IMR-90 (cell line): ENCODE measurements at regions not wholly inside any gene's neighbourhood (a gene's known extent, or its start where the extent isn't known, plus 50 kb on each side); places are given as distances from the start of the nearest gene placed in this dataset.

Experiments used
- ATAC-seq: fragments of 200-7000 bp; cut with Tn5 transposase; 2 replicates; pipeline ENCODE4 v1.9.1; 2020; ENCODE audit warnings: low read depth, mild to moderate bottlenecking, moderate library complexity
- BruUV-seq: library from RNA; stranded (reverse); fragments of 400-500 nt; replicated peaks from 2 replicates; lab custom pipeline; 2021; lab: Mats Ljungman, UMichigan
- CTCF ChIA-PET: fragments of 300-600 bp; formaldehyde crosslinking; extraction: SDS; loops from one replicate; lab custom pipeline; 2021; ENCODE audit warnings: antibody characterized with exemption; lab: Yijun Ruan, JAX
- POLR2A ChIA-PET: fragments of 300-600 bp; sonication (Branson Sonifier 250); formaldehyde crosslinking; loops from one replicate; lab custom pipeline; 2022; ENCODE audit warnings: antibody characterized with exemption; ENCODE audit not compliant: unreplicated experiment; lab: Charles Lee
- DNase-seq: peaks from one replicate; pipeline ENCODE4 v3.0.0; 2013
- H2AFZ ChIP-seq: replicated peaks from 2 replicates; pipeline ENCODE3; 2013; ENCODE audit warnings: low read length, mild to moderate bottlenecking; ENCODE audit not compliant: poor library complexity
- H2AK5ac ChIP-seq: 2 replicates; pipeline ENCODE4 v1.6.1; 2013; ENCODE audit warnings: low read depth, low read length, inconsistent platforms
- H2AK9ac ChIP-seq: replicated peaks from 2 replicates; pipeline ENCODE3; 2013; ENCODE audit warnings: mild to moderate bottlenecking, low read depth, low read length, moderate library complexity; ENCODE audit not compliant: poor library complexity
- H2BK120ac ChIP-seq: 2 replicates; pipeline ENCODE4 v1.6.1; 2013; ENCODE audit warnings: low read depth, low read length, inconsistent platforms
- H2BK15ac ChIP-seq: 3 replicates; pipeline ENCODE4 v1.6.1; 2013; ENCODE audit warnings: low read depth, low read length, inconsistent platforms
- H2BK20ac ChIP-seq: 2 replicates; pipeline ENCODE4 v1.6.1; 2013; ENCODE audit warnings: low read depth, mild to moderate bottlenecking, inconsistent platforms, low read length, moderate library complexity
- H2BK5ac ChIP-seq: 2 replicates; pipeline ENCODE4 v1.6.1; 2013; ENCODE audit warnings: mild to moderate bottlenecking, low read depth, low read length, inconsistent platforms; ENCODE audit not compliant: poor library complexity, severe bottlenecking
- H3K14ac ChIP-seq: replicated peaks from 2 replicates; pipeline ENCODE4 v1.6.1; 2013; ENCODE audit warnings: low read depth, low read length, inconsistent platforms
- H3K18ac ChIP-seq: 2 replicates; pipeline ENCODE4 v1.6.1; 2013; ENCODE audit warnings: low read depth, low read length, control low read depth
- H3K23ac ChIP-seq: 2 replicates; pipeline ENCODE4 v1.6.1; 2013; ENCODE audit warnings: low read depth, low read length, inconsistent platforms
- H3K27ac ChIP-seq: 2 replicates; pipeline ENCODE4 v1.5.1; 2013; ENCODE audit warnings: mild to moderate bottlenecking, control low read depth, low read length; ENCODE audit not compliant: insufficient read depth
- H3K27me3 ChIP-seq: 2 replicates; pipeline ENCODE4 v1.6.1; 2013; ENCODE audit warnings: low read length; ENCODE audit not compliant: control insufficient read depth, insufficient read depth
- H3K36me3 ChIP-seq: 2 replicates; pipeline ENCODE4 v1.6.1; 2013; ENCODE audit warnings: low read length, mixed read lengths; ENCODE audit not compliant: control insufficient read depth, insufficient read depth
- H3K4ac ChIP-seq: 2 replicates; pipeline ENCODE4 v1.6.1; 2013; ENCODE audit warnings: low read depth, low read length, inconsistent platforms
- H3K4me1 ChIP-seq: 2 replicates; pipeline ENCODE4 v1.6.1; 2013; ENCODE audit warnings: low read length, mixed read lengths; ENCODE audit not compliant: control insufficient read depth, insufficient read depth
- H3K4me2 ChIP-seq: 2 replicates; pipeline ENCODE4 v1.6.1; 2013; ENCODE audit warnings: low read depth, mild to moderate bottlenecking, control low read depth, low read length, moderate library complexity
- H3K4me3 ChIP-seq: 2 replicates; pipeline ENCODE4 v1.5.1; 2013; ENCODE audit warnings: low read depth, mild to moderate bottlenecking, control low read depth, low read length, moderate library complexity; ENCODE audit not compliant: insufficient read depth
- H3K56ac ChIP-seq: 2 replicates; pipeline ENCODE4 v1.6.1; 2013; ENCODE audit warnings: low read length, inconsistent platforms; ENCODE audit not compliant: insufficient read depth; ENCODE audit errors: extremely low read depth
- H3K79me1 ChIP-seq, 2 experiments: 2 replicates each; pipeline ENCODE4 v1.6.1; 2013; ENCODE audit warnings: low read length in 2 of 2, inconsistent platforms in 1 of 2, low read depth in 1 of 2
- H3K9ac ChIP-seq: 2 replicates; pipeline ENCODE4 v1.6.1; 2013; ENCODE audit warnings: low read depth, low read length, control low read depth
- H3K9me1 ChIP-seq: 2 replicates; pipeline ENCODE4 v1.6.1; 2013; ENCODE audit warnings: low read length, inconsistent platforms; ENCODE audit not compliant: insufficient read depth
- H3K9me3 ChIP-seq: 2 replicates; pipeline ENCODE4 v1.6.1; 2013; ENCODE audit warnings: low read length; ENCODE audit not compliant: control insufficient read depth, insufficient read depth
- H4K20me1 ChIP-seq: 2 replicates; pipeline ENCODE4 v1.6.1; 2013; ENCODE audit warnings: low read length, inconsistent platforms; ENCODE audit not compliant: insufficient read depth
- H4K5ac ChIP-seq: 2 replicates; pipeline ENCODE4 v1.6.1; 2013; ENCODE audit warnings: mild to moderate bottlenecking, low read depth, low read length, control low read depth
- H4K8ac ChIP-seq, 2 experiments: 2 replicates each; pipeline ENCODE4 v1.6.1; 2013; ENCODE audit warnings: low read depth in 2 of 2, low read length in 2 of 2, control low read depth in 1 of 2, inconsistent platforms in 1 of 2
- H4K91ac ChIP-seq: 2 replicates; pipeline ENCODE4 v1.6.1; 2013; ENCODE audit warnings: low read depth, low read length, inconsistent platforms; ENCODE audit not compliant: insufficient read depth
- CEBPB ChIP-seq: IDR thresholded peaks from 2 replicates; pipeline ENCODE4 v1.6.1; 2012; ENCODE audit warnings: low read depth, low read length, improper control_type of control experiment
- CHD1 ChIP-seq: IDR thresholded peaks from 2 replicates; pipeline ENCODE4 v1.6.1; 2012; ENCODE audit warnings: low read depth, low read length, improper control_type of control experiment
- FOS ChIP-seq: fragments of 150-350 bp; IDR thresholded peaks from 2 replicates; pipeline ENCODE4 v1.6.1; 2016; ENCODE audit warnings: low read depth, low read length
- MAFK ChIP-seq: IDR thresholded peaks from 2 replicates; pipeline ENCODE4 v1.6.1; 2012; ENCODE audit warnings: low read depth, low read length, improper control_type of control experiment
- MXI1 ChIP-seq: IDR thresholded peaks from 2 replicates; pipeline ENCODE4 v1.6.1; 2012; ENCODE audit warnings: low read depth, mild to moderate bottlenecking, low read length, moderate library complexity, borderline replicate concordance
- RAD21 ChIP-seq: IDR thresholded peaks from 2 replicates; pipeline ENCODE4 v1.6.1; 2012; ENCODE audit warnings: low read length, improper control_type of control experiment
- RCOR1 ChIP-seq: IDR thresholded peaks from 2 replicates; pipeline ENCODE4 v1.6.1; 2012; ENCODE audit warnings: mild to moderate bottlenecking, low read length, improper control_type of control experiment; ENCODE audit not compliant: insufficient replicate concordance
- SMC3 ChIP-seq: fragments of 150-350 bp; IDR thresholded peaks from 2 replicates; pipeline ENCODE4 v1.6.1; 2016; ENCODE audit warnings: low read depth, mild to moderate bottlenecking, antibody characterized with exemption, low read length, moderate library complexity
- USF2 ChIP-seq: fragments of 150-350 bp; IDR thresholded peaks from 2 replicates; pipeline ENCODE4 v1.6.1; 2017; ENCODE audit warnings: mild to moderate bottlenecking, antibody characterized with exemption, low read length, low read depth
- WGBS, 2 experiments: methylation state at CpG; one replicate each; pipeline versions ENCODE4 v1.1.5 to v1.1.7; 2013; ENCODE audit warnings: missing lambda C conversion rate in 2 of 2; ENCODE audit not compliant: insufficient read length in 1 of 2; ENCODE audit errors: extremely low coverage in 2 of 2; 5-methylcytosine and 5-hydroxymethylcytosine counted together
- dilution Hi-C: fragments of 300-500 bp; cut with HindIII; formaldehyde crosslinking; loops from one replicate; pipeline ENCODE4 v1.14.3; 2018; ENCODE audit warnings: low sequenced_read_pairs; ENCODE audit not compliant: unreplicated experiment
- in situ Hi-C: fragments of 300-500 bp; cut with MboI; formaldehyde crosslinking; loops from 3 replicates; pipeline ENCODE4 v1.14.3; 2019; ENCODE audit warnings: low sequenced_read_pairs, inconsistent platforms, mixed read lengths
- intact Hi-C: fragments of 100-400 bp; cut with micrococcal nuclease; formaldehyde crosslinking; loops from 2 replicates; pipeline ENCODE4 v1.10.0; 2022
- TF ChIP-seq, protein P1 (sequence below): conservative IDR thresholded peaks from 2 replicates; pipeline ENCODE4 v1.5.1; 2012; ENCODE audit warnings: mild to moderate bottlenecking, low read depth, low read length, improper control_type of control experiment

- no peak overlapping the region for H3K18ac ChIP-seq
- no peak overlapping the region for H3K4me2 ChIP-seq
- H3K4ac ChIP-seq: no peak overlapping the region
- no peaks in the 10 kb centered on the region for H3K79me1 ChIP-seq
- no peaks in the 10 kb centered on the region for H3K36me3 ChIP-seq
- ChIA-PET CTCF (interaction anchor here (0.6 kb wide), 1 partner anchor 1221 kb away, joined by 4 read pairs; no protein-coding TSS in a partner anchor), POLR2A (no interaction called here)
- no peak overlapping the region for H2BK20ac ChIP-seq
- no peak overlapping the region for H4K5ac ChIP-seq
- H3K9ac ChIP-seq: no peak overlapping the region
- no peak overlapping the region for H2AK5ac ChIP-seq
- no peak overlapping the region for H4K8ac ChIP-seq
- H3K23ac ChIP-seq: no peak overlapping the region
- no peak overlapping the region for H4K91ac ChIP-seq
- no peak overlapping the region for H2AFZ ChIP-seq
- H3K9me1 ChIP-seq: no peaks in the 10 kb centered on the region
- H3K27me3 ChIP-seq: no peaks in the 10 kb centered on the region
- no peaks in the 10 kb centered on the region for H3K4me1 ChIP-seq
- WGBS, 2 experiments: no CpG with 5 or more reads among the region's 4 CpGs
- no peak overlapping the region for H3K27ac ChIP-seq
- intact Hi-C loops (no loop called here), in situ Hi-C loops (no loop called here), dilution Hi-C loops (no loop called here)
- no peak overlapping the region for H2BK120ac ChIP-seq
- H3K4me3 ChIP-seq: no peak overlapping the region
- no peak for DNase-seq
- H3K9me3 ChIP-seq: no peaks in the 10 kb centered on the region
- no peak overlapping the region for H3K14ac ChIP-seq
- BruUV-seq: no TSS peak
- no peak overlapping the region for H2BK15ac ChIP-seq
- no peak overlapping the region for H3K56ac ChIP-seq
- no peak overlapping the region for H2BK5ac ChIP-seq
- H4K20me1 ChIP-seq: no peaks in the 10 kb centered on the region
- no peak overlapping the region for H2AK9ac ChIP-seq
- no peak for ATAC-seq
- no peak for TF ChIP-seq MAFK
- TF ChIP-seq CEBPB: no peak
- TF ChIP-seq, protein P1, sequence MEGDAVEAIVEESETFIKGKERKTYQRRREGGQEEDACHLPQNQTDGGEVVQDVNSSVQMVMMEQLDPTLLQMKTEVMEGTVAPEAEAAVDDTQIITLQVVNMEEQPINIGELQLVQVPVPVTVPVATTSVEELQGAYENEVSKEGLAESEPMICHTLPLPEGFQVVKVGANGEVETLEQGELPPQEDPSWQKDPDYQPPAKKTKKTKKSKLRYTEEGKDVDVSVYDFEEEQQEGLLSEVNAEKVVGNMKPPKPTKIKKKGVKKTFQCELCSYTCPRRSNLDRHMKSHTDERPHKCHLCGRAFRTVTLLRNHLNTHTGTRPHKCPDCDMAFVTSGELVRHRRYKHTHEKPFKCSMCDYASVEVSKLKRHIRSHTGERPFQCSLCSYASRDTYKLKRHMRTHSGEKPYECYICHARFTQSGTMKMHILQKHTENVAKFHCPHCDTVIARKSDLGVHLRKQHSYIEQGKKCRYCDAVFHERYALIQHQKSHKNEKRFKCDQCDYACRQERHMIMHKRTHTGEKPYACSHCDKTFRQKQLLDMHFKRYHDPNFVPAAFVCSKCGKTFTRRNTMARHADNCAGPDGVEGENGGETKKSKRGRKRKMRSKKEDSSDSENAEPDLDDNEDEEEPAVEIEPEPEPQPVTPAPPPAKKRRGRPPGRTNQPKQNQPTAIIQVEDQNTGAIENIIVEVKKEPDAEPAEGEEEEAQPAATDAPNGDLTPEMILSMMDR: no peak
- no peak for TF ChIP-seq RAD21
- no peak for TF ChIP-seq SMC3
- no peak for TF ChIP-seq FOS
- no peak for TF ChIP-seq RCOR1
- no peak for TF ChIP-seq USF2
- no peak for TF ChIP-seq CHD1
- TF ChIP-seq MXI1: no peak
These were observed 1431.7 kb upstream of the FLRT2 start for GRCh38 chr14:84098261-84098660.
